WTC11 (cell line): ENCODE measurements at regions not wholly inside any gene's neighbourhood (a gene's known extent, or its start where the extent isn't known, plus 50 kb on each side); places are given as distances from the start of the nearest gene placed in this dataset.

Experiments
- ATAC-seq: fragments of 200-7000 bp; cut with Tn5 transposase; 2 replicates; pipeline ENCODE4 v1.10.0; 2021; ENCODE audit warnings: mild to moderate bottlenecking, moderate library complexity
- CTCF ChIA-PET: fragments of 300-600 bp; sonication (Branson Sonifier 250); formaldehyde crosslinking; loops from one replicate; lab custom pipeline; 2021; ENCODE audit warnings: antibody characterized with exemption; lab: Charles Lee
- POLR2A ChIA-PET: fragments of 350-600 bp; sonication (Branson Sonifier 250); formaldehyde crosslinking; loops from one replicate; lab custom pipeline; 2021; ENCODE audit warnings: antibody characterized with exemption; lab: Charles Lee
- DNase-seq: peaks from one replicate; pipeline ENCODE4 v3.0.0; 2021; ENCODE audit warnings: low spot score
- H3K27ac Mint-ChIP-seq: 2 replicates; pipeline ENCODE4 v1.8.0; 2021; ENCODE audit warnings: mixed read lengths
- H3K27me3 Mint-ChIP-seq: 2 replicates; pipeline ENCODE4 v1.8.0; 2021; ENCODE audit warnings: low read depth, mild to moderate bottlenecking, moderate library complexity, mixed read lengths
- H3K36me3 Mint-ChIP-seq: 2 replicates; pipeline ENCODE4 v1.8.0; 2021; ENCODE audit warnings: mixed read lengths
- H3K4me1 Mint-ChIP-seq: 2 replicates; pipeline ENCODE4 v1.8.0; 2022; ENCODE audit warnings: mixed read lengths
- H3K4me3 Mint-ChIP-seq: 2 replicates; pipeline ENCODE4 v1.8.0; 2021; ENCODE audit warnings: mild to moderate bottlenecking, moderate library complexity, mixed read lengths
- H3K9me3 Mint-ChIP-seq: 2 replicates; pipeline ENCODE4 v1.8.0; 2021; ENCODE audit warnings: mixed read lengths
- ARID4B ChIP-seq: sonication (generic); formaldehyde crosslinking; IDR thresholded peaks from 2 replicates; pipeline ENCODE4 v1.8.0; 2023; ENCODE audit warnings: missing genetic modification reagents, mild to moderate bottlenecking, borderline replicate concordance
- CREB1 ChIP-seq: sonication (generic); formaldehyde crosslinking; IDR thresholded peaks from 2 replicates; pipeline ENCODE4 v1.8.0; 2023; ENCODE audit warnings: mild to moderate bottlenecking, missing genetic modification reagents
- ERG ChIP-seq: fragments of 250-450 bp; sonication (Bioruptor Pico); IDR thresholded peaks from 2 replicates; pipeline ENCODE4 v1.8.0; 2021; ENCODE audit warnings: mild to moderate bottlenecking
- GABPB1 ChIP-seq: sonication (generic); formaldehyde crosslinking; IDR thresholded peaks from 2 replicates; pipeline ENCODE4 v1.8.1; 2023; ENCODE audit warnings: mild to moderate bottlenecking, missing genetic modification reagents
- GRHL2 ChIP-seq: fragments of 250-450 bp; sonication (Bioruptor Pico); IDR thresholded peaks from 2 replicates; pipeline ENCODE4 v1.8.0; 2022; ENCODE audit warnings: mild to moderate bottlenecking, moderate library complexity; ENCODE audit not compliant: insufficient replicate concordance, severe bottlenecking
- JUN ChIP-seq: sonication (generic); formaldehyde crosslinking; IDR thresholded peaks from 2 replicates; pipeline ENCODE4 v1.8.0; 2023; ENCODE audit warnings: mild to moderate bottlenecking, missing genetic modification reagents
- KAT7 ChIP-seq: sonication (generic); formaldehyde crosslinking; IDR thresholded peaks from 2 replicates; pipeline ENCODE4 v1.8.1; 2023; ENCODE audit warnings: missing genetic modification reagents, mild to moderate bottlenecking, borderline replicate concordance
- MAX ChIP-seq: sonication (generic); formaldehyde crosslinking; IDR thresholded peaks from 2 replicates; pipeline ENCODE4 v1.8.0; 2022; ENCODE audit warnings: mild to moderate bottlenecking, missing genetic modification reagents
- MLX ChIP-seq: sonication (generic); formaldehyde crosslinking; IDR thresholded peaks from 2 replicates; pipeline ENCODE4 v1.8.1; 2023; ENCODE audit warnings: mild to moderate bottlenecking, missing genetic modification reagents, moderate library complexity
- MYBL2 ChIP-seq: sonication (generic); formaldehyde crosslinking; IDR thresholded peaks from 2 replicates; pipeline ENCODE4 v1.8.1; 2023; ENCODE audit warnings: mild to moderate bottlenecking, moderate library complexity, missing genetic modification reagents
- NFATC4 ChIP-seq: fragments of 250-450 bp; sonication (Bioruptor Pico); IDR thresholded peaks from 2 replicates; pipeline ENCODE4 v1.9.0; 2021; ENCODE audit warnings: mild to moderate bottlenecking
- OVOL2 ChIP-seq: fragments of 250-450 bp; sonication (Bioruptor Pico); IDR thresholded peaks from 2 replicates; pipeline ENCODE4 v1.9.0; 2021; ENCODE audit warnings: mild to moderate bottlenecking, borderline replicate concordance
- RELA ChIP-seq: sonication (generic); formaldehyde crosslinking; IDR thresholded peaks from 2 replicates; pipeline ENCODE4 v1.8.1; 2022; ENCODE audit warnings: missing genetic modification reagents, mild to moderate bottlenecking, borderline replicate concordance
- RORB ChIP-seq: fragments of 250-450 bp; sonication (Bioruptor Pico); IDR thresholded peaks from 2 replicates; pipeline ENCODE4 v1.9.0; 2021; ENCODE audit warnings: mild to moderate bottlenecking
- SMAD4 ChIP-seq: sonication (generic); formaldehyde crosslinking; IDR thresholded peaks from 2 replicates; pipeline ENCODE4 v1.8.0; 2022; ENCODE audit warnings: mild to moderate bottlenecking, missing genetic modification reagents
- SOX15 ChIP-seq: fragments of 250-450 bp; sonication (Bioruptor Pico); IDR thresholded peaks from 2 replicates; pipeline ENCODE4 v1.9.0; 2021; ENCODE audit warnings: mild to moderate bottlenecking
- ZBTB21 ChIP-seq: sonication (generic); formaldehyde crosslinking; IDR thresholded peaks from 2 replicates; pipeline ENCODE4 v1.8.1; 2023; ENCODE audit warnings: mild to moderate bottlenecking, missing genetic modification reagents, borderline replicate concordance
- ZNF281 ChIP-seq: sonication (generic); formaldehyde crosslinking; IDR thresholded peaks from 2 replicates; pipeline ENCODE4 v1.8.0; 2023; ENCODE audit warnings: mild to moderate bottlenecking, missing genetic modification reagents
- TF ChIP-seq, protein P1 (sequence below): fragments of 250-450 bp; sonication (Bioruptor Pico); IDR thresholded peaks from 2 replicates; pipeline ENCODE4 v2.1.2; 2022; ENCODE audit warnings: mild to moderate bottlenecking, moderate library complexity
- TF ChIP-seq, protein P2 (sequence below): fragments of 250-450 bp; sonication (Bioruptor Pico); IDR thresholded peaks from 2 replicates; pipeline ENCODE4 v1.9.0; 2021; ENCODE audit warnings: mild to moderate bottlenecking
- TF ChIP-seq, protein P3 (sequence below): sonication (generic); formaldehyde crosslinking; conservative IDR thresholded peaks from 2 replicates; pipeline ENCODE4 v1.8.1; 2022; ENCODE audit warnings: mild to moderate bottlenecking, missing genetic modification reagents

GRCh38 chr13:47853236-47853635, 147.8 kb downstream of the SUCLA2 start (continued):
- TF ChIP-seq RORB, result no peak
- no peak for TF ChIP-seq ZNF281 (CRISPR knock-in tag)
- TF ChIP-seq ARID4B (CRISPR knock-in tag), result no peak
- TF ChIP-seq, protein P1, sequence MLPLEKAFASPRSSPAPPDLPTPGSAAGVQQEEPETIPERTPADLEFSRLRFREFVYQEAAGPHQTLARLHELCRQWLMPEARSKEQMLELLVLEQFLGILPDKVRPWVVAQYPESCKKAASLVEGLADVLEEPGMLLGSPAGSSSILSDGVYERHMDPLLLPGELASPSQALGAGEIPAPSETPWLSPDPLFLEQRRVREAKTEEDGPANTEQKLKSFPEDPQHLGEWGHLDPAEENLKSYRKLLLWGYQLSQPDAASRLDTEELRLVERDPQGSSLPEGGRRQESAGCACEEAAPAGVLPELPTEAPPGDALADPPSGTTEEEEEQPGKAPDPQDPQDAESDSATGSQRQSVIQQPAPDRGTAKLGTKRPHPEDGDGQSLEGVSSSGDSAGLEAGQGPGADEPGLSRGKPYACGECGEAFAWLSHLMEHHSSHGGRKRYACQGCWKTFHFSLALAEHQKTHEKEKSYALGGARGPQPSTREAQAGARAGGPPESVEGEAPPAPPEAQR (CRISPR knock-in tag), result no peak
- TF ChIP-seq JUN, result no peak
- TF ChIP-seq, protein P2, sequence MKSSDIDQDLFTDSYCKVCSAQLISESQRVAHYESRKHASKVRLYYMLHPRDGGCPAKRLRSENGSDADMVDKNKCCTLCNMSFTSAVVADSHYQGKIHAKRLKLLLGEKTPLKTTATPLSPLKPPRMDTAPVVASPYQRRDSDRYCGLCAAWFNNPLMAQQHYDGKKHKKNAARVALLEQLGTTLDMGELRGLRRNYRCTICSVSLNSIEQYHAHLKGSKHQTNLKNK (CRISPR knock-in tag), result no peak
- TF ChIP-seq ERG, result no peak
- no peak for TF ChIP-seq MLX (CRISPR knock-in tag)
- TF ChIP-seq MYBL2 (CRISPR knock-in tag), result no peak
- TF ChIP-seq, protein P3, sequence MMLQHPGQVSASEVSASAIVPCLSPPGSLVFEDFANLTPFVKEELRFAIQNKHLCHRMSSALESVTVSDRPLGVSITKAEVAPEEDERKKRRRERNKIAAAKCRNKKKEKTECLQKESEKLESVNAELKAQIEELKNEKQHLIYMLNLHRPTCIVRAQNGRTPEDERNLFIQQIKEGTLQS (CRISPR knock-in tag), result no peak
- TF ChIP-seq, all 79 proteins: peak for 0

DNA sequence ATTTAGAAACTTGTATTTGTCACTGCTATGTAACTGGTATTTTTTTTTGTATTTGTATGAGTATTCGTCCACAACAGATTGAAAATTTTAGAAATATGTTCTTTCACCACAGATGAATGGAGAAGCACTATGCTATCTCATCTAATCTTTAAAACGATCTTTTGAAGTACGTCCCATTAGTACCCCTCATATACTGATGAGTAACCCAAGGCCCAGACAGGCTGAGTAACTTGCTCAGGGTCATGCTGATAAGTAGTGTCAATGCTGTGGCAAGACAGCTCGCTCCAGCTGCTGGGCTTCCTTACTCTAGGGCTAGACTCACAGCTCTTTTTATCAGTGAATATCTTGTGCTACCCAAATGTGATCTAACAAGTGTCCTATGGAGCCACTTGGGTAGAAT, 154.2 kb downstream of the SUCLA2 start:
- ChIA-PET CTCF (no interaction called here), POLR2A (no interaction called here)
- DNase-seq (no peak), ATAC-seq (no peak)
- Mint-ChIP-seq H3K4me1 (no peaks in the 10 kb centered on the region), H3K9me3 (peaks cover 27% of the 10 kb centered on the region), H3K4me3 (no peak overlapping the region), H3K27ac (no peak overlapping the region), H3K36me3 (no peaks in the 10 kb centered on the region; the same call in 1 of the 2 replicates), H3K27me3 (no peaks in the 10 kb centered on the region)
- TF ChIP-seq OVOL2 (CRISPR knock-in tag), result no peak
- no peak for TF ChIP-seq GABPB1 (CRISPR knock-in tag)
- no peak for TF ChIP-seq ZBTB21 (CRISPR knock-in tag)
- TF ChIP-seq ARID4B (CRISPR knock-in tag), result no peak
- no peak for TF ChIP-seq RELA (CRISPR knock-in tag)
- no peak for TF ChIP-seq NFATC4 (CRISPR knock-in tag)
- no peak for TF ChIP-seq SMAD4 (CRISPR knock-in tag)
- TF ChIP-seq GRHL2, result no peak
- no peak for TF ChIP-seq MAX (CRISPR knock-in tag)
- no peak for TF ChIP-seq SOX15 (CRISPR knock-in tag)
- TF ChIP-seq KAT7 (CRISPR knock-in tag), result no peak
- TF ChIP-seq CREB1 (CRISPR knock-in tag), result no peak
